GM12878 (cell line): ENCODE measurements at regions not wholly inside any gene's neighbourhood (a gene's known extent, or its start where the extent isn't known, plus 50 kb on each side); places are given as distances from the start of the nearest gene placed in this dataset.

ENCODE experiments used
- ATAC-seq: fragments of 200-7000 bp; cut with Tn5 transposase; 3 replicates; pipeline ENCODE4 v1.9.1; 2020; ENCODE audit warnings: mild to moderate bottlenecking, moderate library complexity
- BruUV-seq: library from RNA; stranded (reverse); fragments of 400-500 nt; replicated peaks from 2 replicates; lab custom pipeline; 2021; lab: Mats Ljungman, UMichigan
- CTCF ChIA-PET: fragments of 300-600 bp; sonication (Branson Sonifier 250); formaldehyde crosslinking; extraction: SDS; loops from one replicate; lab custom pipeline; 2021; ENCODE audit warnings: inconsistent platforms; lab: Yijun Ruan, JAX
- POLR2A ChIA-PET: fragments of 350-600 bp; formaldehyde crosslinking; extraction: SDS; loops from one replicate; lab custom pipeline; 2021; ENCODE audit warnings: inconsistent platforms; lab: Charles Lee
- RAD21 ChIA-PET: fragments of 300-600 bp; sonication (Branson Sonifier 250); formaldehyde crosslinking; loops from one replicate; lab custom pipeline; 2023; ENCODE audit warnings: antibody characterized with exemption; ENCODE audit not compliant: unreplicated experiment; lab: Charles Lee
- SMC1A ChIA-PET: fragments of 300-600 bp; sonication (Branson Sonifier 250); formaldehyde crosslinking; loops from one replicate; lab custom pipeline; 2023; ENCODE audit not compliant: unreplicated experiment, uncharacterized antibody; lab: Charles Lee
- DNase-seq: peaks from one replicate; pipeline ENCODE4 v3.0.0-alpha.2; 2011; ENCODE audit warnings: low read depth, low spot score
- FAIRE-seq: peaks from 3 replicates; lab custom pipeline; 2011; peaks lifted over from hg19 to GRCh38; lab: Jason Lieb, UNC
- H2AFZ ChIP-seq: 2 replicates; pipeline ENCODE4 v1.6.0; 2011; ENCODE audit warnings: low read depth, low read length, control low read depth; ENCODE audit not compliant: control insufficient read depth
- H3K27ac ChIP-seq: 2 replicates; pipeline ENCODE4 v1.5.1; 2011; ENCODE audit warnings: control low read depth; ENCODE audit not compliant: control insufficient read depth, insufficient read depth
- H3K27me3 ChIP-seq, 2 experiments: replicated peaks in 1 of 2; 2 replicates each; pipeline versions ENCODE4 v1.6.0 to v1.6.1; 2011; ENCODE audit warnings: low read length in 1 of 2; ENCODE audit not compliant: control insufficient read depth in 2 of 2, insufficient read depth in 2 of 2
- H3K36me3 ChIP-seq, 2 experiments: 2 replicates each; pipeline ENCODE4 v1.5.1; 2011; ENCODE audit warnings: low read length in 1 of 2; ENCODE audit not compliant: control insufficient read depth in 2 of 2, insufficient read depth in 2 of 2
- H3K4me1 ChIP-seq: 2 replicates; pipeline ENCODE4 v1.6.1; 2011; ENCODE audit warnings: mild to moderate bottlenecking, low read length, moderate library complexity, mixed read lengths; ENCODE audit not compliant: control insufficient read depth, insufficient read depth
- H3K4me2 ChIP-seq: 2 replicates; pipeline ENCODE4 v1.6.0; 2011; ENCODE audit warnings: control low read depth; ENCODE audit not compliant: control insufficient read depth, insufficient read depth
- H3K4me3 ChIP-seq: fragments of 200-600 bp; sonication (generic); 2 replicates; pipeline ENCODE4 v1.5.1; 2016
- H3K79me2 ChIP-seq: 2 replicates; pipeline ENCODE4 v1.6.0; 2011; ENCODE audit warnings: low read length; ENCODE audit not compliant: control insufficient read depth, insufficient read depth
- H3K9ac ChIP-seq: 2 replicates; pipeline ENCODE4 v1.8.0; 2011; ENCODE audit warnings: low read length, control low read depth, mixed read lengths; ENCODE audit not compliant: control insufficient read depth, insufficient read depth
- H3K9me3 ChIP-seq: replicated peaks from 3 replicates; pipeline ENCODE4 v1.5.1; 2011; ENCODE audit warnings: mild to moderate bottlenecking, low read length; ENCODE audit not compliant: control insufficient read depth, insufficient read depth
- H4K20me1 ChIP-seq: 2 replicates; pipeline ENCODE4 v1.6.0; 2011; ENCODE audit not compliant: control insufficient read depth, insufficient read depth
- CEBPB ChIP-seq, 2 experiments: fragments of 150-350 bp in 1 of 2; IDR thresholded peaks; 2 replicates each; pipeline ENCODE4 v1.6.1; 2012 to 2014; ENCODE audit warnings: low read depth in 2 of 2, low read length in 2 of 2, borderline replicate concordance in 1 of 2, inconsistent platforms in 1 of 2
- DPF2 ChIP-seq: fragments of 450-650 bp; IDR thresholded peaks from 2 replicates; pipeline ENCODE4 v1.6.1; 2017; ENCODE audit warnings: mild to moderate bottlenecking
- MYC ChIP-seq: IDR thresholded peaks from 2 replicates; pipeline ENCODE4 v1.6.1; 2011; ENCODE audit warnings: mild to moderate bottlenecking, low read length, moderate library complexity, inconsistent platforms; ENCODE audit not compliant: insufficient read depth, insufficient replicate concordance, insufficient read length, severe bottlenecking
- ZBED1 ChIP-seq: IDR thresholded peaks from 2 replicates; pipeline ENCODE4 v1.6.1; 2016; ENCODE audit warnings: borderline replicate concordance
- in situ Hi-C: fragments of 300-500 bp; cut with MboI; formaldehyde crosslinking; loops from 9 replicates; pipeline ENCODE4 v1.14.3; 2018; ENCODE audit warnings: mixed read lengths
- intact Hi-C: fragments of 100-400 bp; cut with micrococcal nuclease; formaldehyde crosslinking; loops from one replicate; pipeline ENCODE4 v1.14.2; 2022; ENCODE audit not compliant: unreplicated experiment
- TF ChIP-seq, protein P1 (sequence below): fragments of 450-650 bp; formaldehyde crosslinking; IDR thresholded peaks from 2 replicates; pipeline ENCODE4 v1.4.0; 2022; ENCODE audit warnings: mild to moderate bottlenecking, moderate library complexity
- TF ChIP-seq, protein P2 (sequence below): fragments of 450-650 bp; IDR thresholded peaks from 2 replicates; pipeline ENCODE4 v1.6.1; 2014; ENCODE audit warnings: mild to moderate bottlenecking
- TF ChIP-seq, protein P3 (sequence below): fragments of 450-650 bp; IDR thresholded peaks from 2 replicates; pipeline ENCODE4 v1.6.1; 2016; ENCODE audit warnings: mild to moderate bottlenecking
- TF ChIP-seq, protein P4 (sequence below): IDR thresholded peaks from 2 replicates; pipeline ENCODE4 v1.6.1; 2011; ENCODE audit warnings: low read depth, low read length, improper control_type of control experiment, borderline replicate concordance

DNA sequence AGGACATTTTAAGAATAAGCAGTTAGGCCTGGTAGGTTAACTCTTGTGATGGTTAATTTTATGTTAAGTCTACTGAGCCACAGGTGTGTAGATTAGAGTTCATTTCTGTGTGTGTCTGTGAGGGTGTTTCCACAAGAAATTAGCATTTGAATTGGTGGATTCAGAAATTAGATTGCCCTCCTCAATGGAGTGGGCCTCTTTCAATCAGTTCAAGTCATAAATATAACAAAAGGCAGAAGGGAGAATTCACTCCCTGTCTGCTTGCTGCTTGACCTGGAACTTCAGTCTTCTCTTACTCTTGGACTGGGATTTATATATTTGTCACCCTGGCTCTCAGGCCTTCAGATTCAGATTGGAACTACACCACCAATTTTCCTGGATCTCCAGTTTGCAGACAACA lies 55.3 kb upstream of the POM121L12 start:
- Histone ChIP-seq H3K4me3 (no peak overlapping the region), H3K27ac (no peak overlapping the region), H3K9me3 (no peaks in the 10 kb centered on the region; the same call in 2 of the 3 replicates), H3K36me3 (no peaks in the 10 kb centered on the region), H3K27me3 (no peaks in the 10 kb centered on the region), H3K4me1 (no peaks in the 10 kb centered on the region), H3K4me2 (no peak overlapping the region), H3K79me2 (no peaks in the 10 kb centered on the region), H2AFZ (no peak overlapping the region), H3K9ac (no peak overlapping the region), H4K20me1 (no peaks in the 10 kb centered on the region)
- SMC1A ChIA-PET, result no interaction called here
- TF ChIP-seq DPF2, result no peak
- TF ChIP-seq, protein P1, sequence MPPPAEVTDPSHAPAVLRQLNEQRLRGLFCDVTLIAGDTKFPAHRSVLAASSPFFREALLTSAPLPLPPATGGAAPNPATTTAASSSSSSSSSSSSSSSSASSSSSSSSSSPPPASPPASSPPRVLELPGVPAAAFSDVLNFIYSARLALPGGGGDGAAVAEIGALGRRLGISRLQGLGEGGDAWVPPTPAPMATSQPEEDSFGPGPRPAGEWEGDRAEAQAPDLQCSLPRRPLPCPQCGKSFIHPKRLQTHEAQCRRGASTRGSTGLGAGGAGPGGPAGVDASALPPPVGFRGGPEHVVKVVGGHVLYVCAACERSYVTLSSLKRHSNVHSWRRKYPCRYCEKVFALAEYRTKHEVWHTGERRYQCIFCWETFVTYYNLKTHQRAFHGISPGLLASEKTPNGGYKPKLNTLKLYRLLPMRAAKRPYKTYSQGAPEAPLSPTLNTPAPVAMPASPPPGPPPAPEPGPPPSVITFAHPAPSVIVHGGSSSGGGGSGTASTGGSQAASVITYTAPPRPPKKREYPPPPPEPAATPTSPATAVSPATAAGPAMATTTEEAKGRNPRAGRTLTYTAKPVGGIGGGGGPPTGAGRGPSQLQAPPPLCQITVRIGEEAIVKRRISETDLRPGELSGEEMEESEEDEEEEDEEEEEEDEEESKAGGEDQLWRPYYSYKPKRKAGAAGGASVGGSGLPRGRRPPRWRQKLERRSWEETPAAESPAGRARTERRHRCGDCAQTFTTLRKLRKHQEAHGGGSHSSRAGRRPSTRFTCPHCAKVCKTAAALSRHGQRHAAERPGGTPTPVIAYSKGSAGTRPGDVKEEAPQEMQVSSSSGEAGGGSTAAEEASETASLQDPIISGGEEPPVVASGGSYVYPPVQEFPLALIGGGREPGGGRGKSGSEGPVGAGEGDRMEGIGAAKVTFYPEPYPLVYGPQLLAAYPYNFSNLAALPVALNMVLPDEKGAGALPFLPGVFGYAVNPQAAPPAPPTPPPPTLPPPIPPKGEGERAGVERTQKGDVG (CRISPR knock-in tag), result no peak
- no peak for TF ChIP-seq ZBED1
- no peak for TF ChIP-seq MYC
- TF ChIP-seq, protein P2, sequence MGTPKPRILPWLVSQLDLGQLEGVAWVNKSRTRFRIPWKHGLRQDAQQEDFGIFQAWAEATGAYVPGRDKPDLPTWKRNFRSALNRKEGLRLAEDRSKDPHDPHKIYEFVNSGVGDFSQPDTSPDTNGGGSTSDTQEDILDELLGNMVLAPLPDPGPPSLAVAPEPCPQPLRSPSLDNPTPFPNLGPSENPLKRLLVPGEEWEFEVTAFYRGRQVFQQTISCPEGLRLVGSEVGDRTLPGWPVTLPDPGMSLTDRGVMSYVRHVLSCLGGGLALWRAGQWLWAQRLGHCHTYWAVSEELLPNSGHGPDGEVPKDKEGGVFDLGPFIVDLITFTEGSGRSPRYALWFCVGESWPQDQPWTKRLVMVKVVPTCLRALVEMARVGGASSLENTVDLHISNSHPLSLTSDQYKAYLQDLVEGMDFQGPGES, result no peak
- TF ChIP-seq CEBPB (IDR thresholded peaks at IDR 0.05; ENCODE audit: borderline replicate concordance in 1 of 2, low read depth in 2 of 2, low read length in 2 of 2), result no peak
- TF ChIP-seq, protein P3, sequence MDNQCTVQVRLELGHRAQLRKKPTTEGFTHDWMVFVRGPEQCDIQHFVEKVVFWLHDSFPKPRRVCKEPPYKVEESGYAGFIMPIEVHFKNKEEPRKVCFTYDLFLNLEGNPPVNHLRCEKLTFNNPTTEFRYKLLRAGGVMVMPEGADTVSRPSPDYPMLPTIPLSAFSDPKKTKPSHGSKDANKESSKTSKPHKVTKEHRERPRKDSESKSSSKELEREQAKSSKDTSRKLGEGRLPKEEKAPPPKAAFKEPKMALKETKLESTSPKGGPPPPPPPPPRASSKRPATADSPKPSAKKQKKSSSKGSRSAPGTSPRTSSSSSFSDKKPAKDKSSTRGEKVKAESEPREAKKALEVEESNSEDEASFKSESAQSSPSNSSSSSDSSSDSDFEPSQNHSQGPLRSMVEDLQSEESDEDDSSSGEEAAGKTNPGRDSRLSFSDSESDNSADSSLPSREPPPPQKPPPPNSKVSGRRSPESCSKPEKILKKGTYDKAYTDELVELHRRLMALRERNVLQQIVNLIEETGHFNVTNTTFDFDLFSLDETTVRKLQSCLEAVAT, result no peak
- TF ChIP-seq, protein P4, sequence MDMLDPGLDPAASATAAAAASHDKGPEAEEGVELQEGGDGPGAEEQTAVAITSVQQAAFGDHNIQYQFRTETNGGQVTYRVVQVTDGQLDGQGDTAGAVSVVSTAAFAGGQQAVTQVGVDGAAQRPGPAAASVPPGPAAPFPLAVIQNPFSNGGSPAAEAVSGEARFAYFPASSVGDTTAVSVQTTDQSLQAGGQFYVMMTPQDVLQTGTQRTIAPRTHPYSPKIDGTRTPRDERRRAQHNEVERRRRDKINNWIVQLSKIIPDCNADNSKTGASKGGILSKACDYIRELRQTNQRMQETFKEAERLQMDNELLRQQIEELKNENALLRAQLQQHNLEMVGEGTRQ, result no peak
- DNase-seq (no peak), FAIRE-seq (no peak), ATAC-seq (no peak)
- POLR2A ChIA-PET, result no interaction called here
- intact Hi-C loops, result no loop called here
- BruUV-seq, result no TSS peak
- CTCF ChIA-PET, result no interaction called here
- in situ Hi-C loops, result no loop called here
- RAD21 ChIA-PET, result no interaction called here
